ENCODE measurements at regions not wholly inside any gene's neighbourhood (a gene's known extent, or its start where the extent isn't known, plus 50 kb on each side); places are given as distances from the start of the nearest gene placed in this dataset.

GRCh38 chr5:3216386-3216785, 379.2 kb upstream of the IRX1 start:
- no peak for TF ChIP-seq POLR2A (IDR thresholded peaks at IDR 0.05)
- TF ChIP-seq, protein P1, sequence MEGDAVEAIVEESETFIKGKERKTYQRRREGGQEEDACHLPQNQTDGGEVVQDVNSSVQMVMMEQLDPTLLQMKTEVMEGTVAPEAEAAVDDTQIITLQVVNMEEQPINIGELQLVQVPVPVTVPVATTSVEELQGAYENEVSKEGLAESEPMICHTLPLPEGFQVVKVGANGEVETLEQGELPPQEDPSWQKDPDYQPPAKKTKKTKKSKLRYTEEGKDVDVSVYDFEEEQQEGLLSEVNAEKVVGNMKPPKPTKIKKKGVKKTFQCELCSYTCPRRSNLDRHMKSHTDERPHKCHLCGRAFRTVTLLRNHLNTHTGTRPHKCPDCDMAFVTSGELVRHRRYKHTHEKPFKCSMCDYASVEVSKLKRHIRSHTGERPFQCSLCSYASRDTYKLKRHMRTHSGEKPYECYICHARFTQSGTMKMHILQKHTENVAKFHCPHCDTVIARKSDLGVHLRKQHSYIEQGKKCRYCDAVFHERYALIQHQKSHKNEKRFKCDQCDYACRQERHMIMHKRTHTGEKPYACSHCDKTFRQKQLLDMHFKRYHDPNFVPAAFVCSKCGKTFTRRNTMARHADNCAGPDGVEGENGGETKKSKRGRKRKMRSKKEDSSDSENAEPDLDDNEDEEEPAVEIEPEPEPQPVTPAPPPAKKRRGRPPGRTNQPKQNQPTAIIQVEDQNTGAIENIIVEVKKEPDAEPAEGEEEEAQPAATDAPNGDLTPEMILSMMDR (IDR thresholded peaks at IDR 0.05): no peak
- no peak for TF ChIP-seq EP300 (IDR thresholded peaks at IDR 0.05)

Measured in sigmoid colon (tissue), 4 donors.